Lower lobe of right lung (tissue), 2 donors: ENCODE measurements at regions not wholly inside any gene's neighbourhood (a gene's known extent, or its start where the extent isn't known, plus 50 kb on each side); places are given as distances from the start of the nearest gene placed in this dataset.

Source experiments
- ATAC-seq, 2 donors: fragments of 200-7000 bp; cut with Tn5 transposase; one replicate each; pipeline ENCODE4 v1.9.1; 2020 to 2022; ENCODE audit warnings: mild to moderate bottlenecking in 2 of 2, moderate library complexity in 2 of 2
- DNase-seq: peaks from one replicate; pipeline ENCODE4 v3.0.0-alpha.2; 2020
- H3K27ac ChIP-seq: fragments of 200-600 bp; one replicate; pipeline ENCODE4 v1.8.0; 2022
- H3K27me3 ChIP-seq: fragments of 200-600 bp; one replicate; pipeline ENCODE4 v1.8.0; 2022; ENCODE audit warnings: low read depth
- H3K36me3 ChIP-seq: fragments of 200-600 bp; one replicate; pipeline ENCODE4 v1.8.0; 2022; ENCODE audit warnings: mild to moderate bottlenecking
- H3K4me1 ChIP-seq: fragments of 200-600 bp; one replicate; pipeline ENCODE4 v1.8.0; 2022
- H3K4me3 ChIP-seq: fragments of 200-600 bp; one replicate; pipeline ENCODE4 v1.8.0; 2022; ENCODE audit warnings: mild to moderate bottlenecking
- H3K9me3 ChIP-seq: fragments of 200-600 bp; one replicate; pipeline ENCODE4 v1.8.0; 2022
- intact Hi-C: fragments of 100-400 bp; cut with DNase I; formaldehyde crosslinking; loops from one replicate; pipeline ENCODE4 v1.11.0; 2022
- TF ChIP-seq, protein P1 (sequence below): fragments of 200-600 bp; IDR thresholded peaks from one replicate; pipeline ENCODE4 v1.8.0; 2022; ENCODE audit warnings: antibody characterized with exemption, mild to moderate bottlenecking
- donor health status: DM: no; HTN: yes; CAD: no; lungs with severe emphysema.

DNA sequence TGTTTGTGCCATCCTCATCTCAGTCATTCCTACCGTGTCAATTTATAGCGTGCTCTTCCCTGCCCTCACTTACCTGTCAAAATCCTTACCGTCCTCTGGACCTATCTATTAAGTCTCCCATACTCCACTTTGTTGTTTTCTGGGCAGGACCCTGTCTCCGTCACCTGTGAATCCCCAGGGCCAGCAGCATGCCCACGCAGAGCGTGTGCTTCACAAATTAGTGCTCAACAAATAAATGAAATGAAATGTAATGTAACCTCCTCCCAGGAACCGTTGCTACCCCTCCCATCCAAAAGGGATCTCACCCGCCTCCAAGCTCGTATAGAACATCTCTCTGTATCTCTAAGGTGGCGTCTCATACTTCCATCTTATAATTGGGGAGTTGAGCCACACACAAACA is 589.9 kb upstream of the MGMT start:
- Histone ChIP-seq H3K27me3 (no peaks in the 10 kb centered on the region), H3K27ac (no peak overlapping the region), H3K9me3 (no peaks in the 10 kb centered on the region), H3K4me3 (no peak overlapping the region), H3K36me3 (no peaks in the 10 kb centered on the region), H3K4me1 (no peaks in the 10 kb centered on the region)
- no peak for ATAC-seq
- DNase-seq = no peak
- TF ChIP-seq, protein P1, sequence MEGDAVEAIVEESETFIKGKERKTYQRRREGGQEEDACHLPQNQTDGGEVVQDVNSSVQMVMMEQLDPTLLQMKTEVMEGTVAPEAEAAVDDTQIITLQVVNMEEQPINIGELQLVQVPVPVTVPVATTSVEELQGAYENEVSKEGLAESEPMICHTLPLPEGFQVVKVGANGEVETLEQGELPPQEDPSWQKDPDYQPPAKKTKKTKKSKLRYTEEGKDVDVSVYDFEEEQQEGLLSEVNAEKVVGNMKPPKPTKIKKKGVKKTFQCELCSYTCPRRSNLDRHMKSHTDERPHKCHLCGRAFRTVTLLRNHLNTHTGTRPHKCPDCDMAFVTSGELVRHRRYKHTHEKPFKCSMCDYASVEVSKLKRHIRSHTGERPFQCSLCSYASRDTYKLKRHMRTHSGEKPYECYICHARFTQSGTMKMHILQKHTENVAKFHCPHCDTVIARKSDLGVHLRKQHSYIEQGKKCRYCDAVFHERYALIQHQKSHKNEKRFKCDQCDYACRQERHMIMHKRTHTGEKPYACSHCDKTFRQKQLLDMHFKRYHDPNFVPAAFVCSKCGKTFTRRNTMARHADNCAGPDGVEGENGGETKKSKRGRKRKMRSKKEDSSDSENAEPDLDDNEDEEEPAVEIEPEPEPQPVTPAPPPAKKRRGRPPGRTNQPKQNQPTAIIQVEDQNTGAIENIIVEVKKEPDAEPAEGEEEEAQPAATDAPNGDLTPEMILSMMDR = no peak
- intact Hi-C loops = no loop called here

DNA sequence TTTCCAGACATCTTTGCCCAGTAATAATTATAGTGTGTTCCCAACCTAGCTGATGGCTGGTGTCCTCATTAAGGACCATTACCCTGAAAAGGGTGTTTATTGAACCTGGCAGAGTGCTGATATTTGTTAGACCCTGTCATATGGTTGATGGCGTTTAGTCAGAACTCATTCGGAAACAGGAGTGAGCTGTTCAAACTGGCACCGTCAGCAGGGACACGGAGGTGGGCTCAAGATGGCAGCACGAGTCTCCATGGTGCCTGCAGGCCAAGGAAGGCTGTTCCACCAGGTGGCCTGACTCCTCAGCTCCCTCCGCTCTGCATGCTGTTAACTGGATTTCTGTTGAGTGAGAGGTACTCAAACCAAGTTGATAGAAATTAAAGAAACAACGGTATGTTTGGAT is 589.1 kb upstream of the MGMT start:
- ATAC-seq (no peak), DNase-seq (no peak)
- no peaks in the 10 kb centered on the region for H3K36me3 ChIP-seq
- H3K4me1 ChIP-seq = no peaks in the 10 kb centered on the region
- no peaks in the 10 kb centered on the region for H3K27me3 ChIP-seq
- intact Hi-C loops = no loop called here
- H3K9me3 ChIP-seq = no peaks in the 10 kb centered on the region
- no peak overlapping the region for H3K4me3 ChIP-seq
- H3K27ac ChIP-seq = no peak overlapping the region
- TF ChIP-seq, protein P1 = no peak

DNA sequence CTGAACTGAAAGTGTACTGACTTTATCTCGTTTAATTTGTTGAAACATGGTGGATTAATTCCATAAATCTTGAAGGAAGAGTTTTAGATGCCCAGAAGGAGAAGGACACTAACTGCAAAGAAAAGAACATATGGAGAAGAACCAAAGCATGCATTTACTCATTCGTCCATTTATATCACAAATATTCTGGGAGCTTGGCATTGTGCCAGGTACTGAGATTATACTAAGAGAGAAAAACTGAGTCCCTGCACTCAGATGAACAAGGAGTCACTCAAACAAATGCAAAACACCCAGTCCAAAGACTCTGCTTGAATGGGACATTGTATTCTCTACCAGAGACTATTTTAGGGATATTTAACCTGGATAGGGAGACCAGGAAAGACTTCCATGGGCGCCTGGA is 588.0 kb upstream of the MGMT start:
- Histone ChIP-seq H3K4me3 (no peak overlapping the region), H3K9me3 (no peaks in the 10 kb centered on the region), H3K27me3 (no peaks in the 10 kb centered on the region), H3K36me3 (no peaks in the 10 kb centered on the region), H3K27ac (no peak overlapping the region), H3K4me1 (no peaks in the 10 kb centered on the region)
- intact Hi-C loops = no loop called here
- ATAC-seq = no peak
- TF ChIP-seq, protein P1 = no peak
- no peak for DNase-seq

- Histone ChIP-seq H3K27me3 (no peaks in the 10 kb centered on the region), H3K4me1 (no peaks in the 10 kb centered on the region), H3K27ac (no peak overlapping the region), H3K9me3 (no peaks in the 10 kb centered on the region), H3K36me3 (no peaks in the 10 kb centered on the region), H3K4me3 (no peak overlapping the region)
- no peak for DNase-seq
- ATAC-seq = no peak
- intact Hi-C loops = no loop called here
- TF ChIP-seq, protein P1 = no peak
Observed at GRCh38 chr10:128879441-128880140, 587.5 kb upstream of the MGMT start.

DNA sequence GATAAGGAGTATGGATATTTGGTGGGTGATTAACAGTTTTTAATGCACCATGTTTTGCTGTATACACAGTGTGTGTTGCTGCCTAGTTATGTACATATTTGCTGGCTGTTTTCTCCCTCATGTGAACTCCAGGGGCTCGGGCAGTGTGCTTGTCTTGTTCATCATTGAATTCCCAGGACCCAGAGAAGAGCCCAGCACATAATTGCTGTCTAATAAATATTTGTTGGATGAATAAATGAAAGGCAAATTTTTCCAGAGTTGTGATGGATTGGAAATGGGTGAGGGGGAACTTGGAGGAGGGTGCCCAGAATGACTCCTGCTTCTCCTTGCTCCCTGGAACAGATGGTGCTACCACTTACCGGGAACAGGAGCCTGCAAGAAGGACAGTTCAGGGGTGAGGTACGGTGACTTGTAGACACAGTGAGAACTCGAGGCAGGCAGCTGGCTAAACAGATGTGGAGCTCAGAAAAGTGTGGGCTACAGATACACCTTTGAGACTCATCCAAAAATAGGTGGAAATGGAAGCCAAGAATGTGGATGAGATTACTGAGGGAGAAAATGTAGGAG is 586.8 kb upstream of the MGMT start:
- no peaks in the 10 kb centered on the region for H3K36me3 ChIP-seq
- no peaks in the 10 kb centered on the region for H3K4me1 ChIP-seq
- no peaks in the 10 kb centered on the region for H3K27me3 ChIP-seq
- H3K4me3 ChIP-seq = no peak overlapping the region
- no peak for ATAC-seq
- TF ChIP-seq, protein P1 = no peak
- DNase-seq = no peak
- H3K9me3 ChIP-seq = no peaks in the 10 kb centered on the region
- H3K27ac ChIP-seq = no peak overlapping the region
- intact Hi-C loops = no loop called here
